ENCODE measurements at regions not wholly inside any gene's neighbourhood (a gene's known extent, or its start where the extent isn't known, plus 50 kb on each side); places are given as distances from the start of the nearest gene placed in this dataset.

GRCh38 chr2:181772777-181773176, 92.5 kb upstream of the NEUROD1 start:
- DNase-seq (ENCODE audit: extremely low read depth in 1 of 4, low spot score in 3 of 4) (no peak), ATAC-seq (no peak), FAIRE-seq (no peak)
- H3K79me2 ChIP-seq (ENCODE audit: control insufficient read depth, insufficient read depth, low read length) = no peaks in the 10 kb centered on the region
- no peaks in the 10 kb centered on the region for H3K27me3 ChIP-seq (ENCODE audit: control insufficient read depth in 2 of 2, insufficient read depth in 2 of 2, low read length in 2 of 2)
- intact Hi-C loops (cut with micrococcal nuclease) = no loop called here
- no peaks in the 10 kb centered on the region for H3K9me1 ChIP-seq (ENCODE audit: control insufficient read depth, insufficient read depth, low read length)
- no peak overlapping the region for H2AFZ ChIP-seq (ENCODE audit: low read depth, low read length)
- no peak overlapping the region for H3K4me3 ChIP-seq
- no TSS peak for BruUV-seq (replicated peaks)
- ChIA-PET POLR2A (no interaction called here), CTCF (ENCODE audit: low intra/inter-chr PET ratio) (no interaction called here)
- no peaks in the 10 kb centered on the region for H3K9me3 ChIP-seq (replicated peaks; ENCODE audit: control insufficient read depth, insufficient read depth, low read depth, low read length)
- H3K36me3 ChIP-seq (ENCODE audit: control insufficient read depth, insufficient read depth, low read length) = no peaks in the 10 kb centered on the region
- TF ChIP-seq HMBOX1 (IDR thresholded peaks at IDR 0.05) (0 out of 2 replicates have a peak, but pooled peaks have one; percentile 24), RBFOX2 (IDR thresholded peaks at IDR 0.05; ENCODE audit: low read depth, low read length) (no peak)
- 0% methylated on average over 1 of the region's 1 CpG for WGBS (ENCODE audit: insufficient coverage, low coverage, missing lambda C conversion rate)
- H3K9ac ChIP-seq (ENCODE audit: insufficient read depth in 1 of 2, low read depth in 2 of 2, low read length in 2 of 2) = no peak overlapping the region
- H4K20me1 ChIP-seq (replicated peaks; ENCODE audit: control insufficient read depth, insufficient read depth, low read length) = no peaks in the 10 kb centered on the region
- no peak overlapping the region for H3K4me2 ChIP-seq (ENCODE audit: insufficient read depth, low read length)
- H3K27ac ChIP-seq (ENCODE audit: extremely low read depth, low read depth, low read length) = no peak overlapping the region
- in situ Hi-C loops (cut with MboI) = no loop called here
- H3K4me1 ChIP-seq (replicated peaks in 1 of 2; ENCODE audit: control insufficient read depth in 2 of 2, insufficient read depth in 2 of 2, low read length in 2 of 2) = no peaks in the 10 kb centered on the region

GRCh38 chr2:181774685-181775084, 94.4 kb upstream of the NEUROD1 start:
- no peak for FAIRE-seq
- Histone ChIP-seq H3K27ac (ENCODE audit: extremely low read depth, low read depth, low read length) (no peak overlapping the region), H3K9me3 (replicated peaks; ENCODE audit: control insufficient read depth, insufficient read depth, low read depth, low read length) (no peaks in the 10 kb centered on the region), H3K36me3 (ENCODE audit: control insufficient read depth, insufficient read depth, low read length) (no peaks in the 10 kb centered on the region), H2AFZ (ENCODE audit: low read depth, low read length) (no peak overlapping the region), H4K20me1 (replicated peaks; ENCODE audit: control insufficient read depth, insufficient read depth, low read length) (no peaks in the 10 kb centered on the region), H3K27me3 (ENCODE audit: control insufficient read depth in 2 of 2, insufficient read depth in 2 of 2, low read length in 2 of 2) (no peaks in the 10 kb centered on the region), H3K4me3 (no peak overlapping the region), H3K4me2 (ENCODE audit: insufficient read depth, low read length) (no peak overlapping the region), H3K9me1 (ENCODE audit: control insufficient read depth, insufficient read depth, low read length) (no peaks in the 10 kb centered on the region), H3K79me2 (ENCODE audit: control insufficient read depth, insufficient read depth, low read length) (no peaks in the 10 kb centered on the region), H3K4me1 (replicated peaks in 1 of 2; ENCODE audit: control insufficient read depth in 2 of 2, insufficient read depth in 2 of 2, low read length in 2 of 2) (no peaks in the 10 kb centered on the region; a peak in 1 of 5 replicates), H3K9ac (ENCODE audit: insufficient read depth in 1 of 2, low read depth in 2 of 2, low read length in 2 of 2) (no peak overlapping the region)
- ChIA-PET CTCF (ENCODE audit: low intra/inter-chr PET ratio) (no interaction called here), POLR2A (interaction anchor here (1.6 kb wide), 2 partner anchors 10 to 29 kb away, joined by 3 read pairs; no protein-coding TSS in a partner anchor)
- no peak for ATAC-seq
- TF ChIP-seq SRF (CRISPR knock-in tag; IDR thresholded peaks at IDR 0.05) (no peak), SMAD2 (IDR thresholded peaks at IDR 0.05; ENCODE audit: low read depth, low read length) (no peak), ZSCAN32 (CRISPR knock-in tag; IDR thresholded peaks at IDR 0.05) (no peak), CREB3L1 (IDR thresholded peaks at IDR 0.05; ENCODE audit: borderline replicate concordance, low read depth) (no peak), ZNF77 (CRISPR knock-in tag; IDR thresholded peaks at IDR 0.05) (no peak), CEBPG (CRISPR knock-in tag; IDR thresholded peaks at IDR 0.05) (no peak), CEBPG (tag; conservative IDR thresholded peaks at IDR 0.05 in 1 of 2, IDR thresholded peaks at IDR 0.05 in 1 of 2) (peak in 1 of 2 experiments; percentile 58; a peak in 2 of 4 replicates), RHOXF2B (CRISPR knock-in tag; conservative IDR thresholded peaks at IDR 0.05) (no peak), SP2 (IDR thresholded peaks at IDR 0.05; ENCODE audit: extremely low read depth, low read depth, low read length, poor library complexity, severe bottlenecking) (no peak), FOXJ3 (CRISPR knock-in tag; IDR thresholded peaks at IDR 0.05) (no peak), ZEB2 (IDR thresholded peaks at IDR 0.05) (no peak)
- TF ChIP-seq, protein P1, sequence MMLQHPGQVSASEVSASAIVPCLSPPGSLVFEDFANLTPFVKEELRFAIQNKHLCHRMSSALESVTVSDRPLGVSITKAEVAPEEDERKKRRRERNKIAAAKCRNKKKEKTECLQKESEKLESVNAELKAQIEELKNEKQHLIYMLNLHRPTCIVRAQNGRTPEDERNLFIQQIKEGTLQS (IDR thresholded peaks at IDR 0.05) = peak; percentile 50; the same call in 1 of the 2 replicates
- TF ChIP-seq, protein P1 (CRISPR knock-in tag; conservative IDR thresholded peaks at IDR 0.05) = no peak
- WGBS (ENCODE audit: insufficient coverage, low coverage, missing lambda C conversion rate) = 12% methylated on average over 4 of the region's 4 CpGs
- intact Hi-C loops (cut with micrococcal nuclease) (no loop called here), in situ Hi-C loops (cut with MboI) (no loop called here)
- DNase-seq (ENCODE audit: extremely low read depth in 1 of 4, low spot score in 3 of 4) = no peak
- BruUV-seq (replicated peaks) = no TSS peak
